HFFc6 (cell line): ENCODE measurements at regions not wholly inside any gene's neighbourhood (a gene's known extent, or its start where the extent isn't known, plus 50 kb on each side); places are given as distances from the start of the nearest gene placed in this dataset.

Experiments used
- DNase-seq: peaks from one replicate; pipeline ENCODE4 v3.0.0-alpha.2; 2018
- H3K27ac Mint-ChIP-seq: 2 replicates; pipeline ENCODE4 v1.8.0; 2020; ENCODE audit warnings: mild to moderate bottlenecking, mixed read lengths
- H3K27me3 Mint-ChIP-seq: 2 replicates; pipeline ENCODE4 v1.8.0; 2021; ENCODE audit warnings: mild to moderate bottlenecking, moderate library complexity, mixed read lengths; ENCODE audit not compliant: insufficient read depth
- H3K36me3 Mint-ChIP-seq: 2 replicates; pipeline ENCODE4 v1.8.0; 2021; ENCODE audit warnings: low read depth, mixed read lengths
- H3K4me1 Mint-ChIP-seq: 2 replicates; pipeline ENCODE4 v1.8.0; 2020; ENCODE audit warnings: low read depth, mixed read lengths
- H3K4me3 Mint-ChIP-seq: 2 replicates; pipeline ENCODE4 v1.8.0; 2020; ENCODE audit warnings: mild to moderate bottlenecking, moderate library complexity, mixed read lengths
- H3K9me3 Mint-ChIP-seq: 2 replicates; pipeline ENCODE4 v1.8.0; 2020; ENCODE audit warnings: mild to moderate bottlenecking, mixed read lengths
- CTCF ChIP-seq: fragments of 200-600 bp; sonication (generic); IDR thresholded peaks from 2 replicates; pipeline ENCODE4 v1.5.0; 2021; ENCODE audit warnings: antibody characterized with exemption, mild to moderate bottlenecking

- H3K27ac Mint-ChIP-seq = no peak overlapping the region
- DNase-seq = no peak
- no peaks in the 10 kb centered on the region for H3K36me3 Mint-ChIP-seq
- no peak overlapping the region for H3K4me3 Mint-ChIP-seq
- peak; percentile 34 for TF ChIP-seq CTCF
- H3K27me3 Mint-ChIP-seq = peaks cover 12% of the 10 kb centered on the region
- H3K9me3 Mint-ChIP-seq = no peaks in the 10 kb centered on the region
- peaks cover 38% of the 10 kb centered on the region for H3K4me1 Mint-ChIP-seq
These were observed 122.2 kb downstream of the LHX2 start for GRCh38 chr9:124133727-124134126.

- no peak overlapping the region; the same call in 1 of the 2 replicates for H3K27ac Mint-ChIP-seq
- TF ChIP-seq CTCF = no peak
- H3K9me3 Mint-ChIP-seq = no peaks in the 10 kb centered on the region
- no peak overlapping the region for H3K4me3 Mint-ChIP-seq
- peaks cover 36% of the 10 kb centered on the region for H3K4me1 Mint-ChIP-seq
- peaks cover 9% of the 10 kb centered on the region for H3K27me3 Mint-ChIP-seq
- no peaks in the 10 kb centered on the region for H3K36me3 Mint-ChIP-seq
- DNase-seq = no peak
These were observed 123.0 kb downstream of the LHX2 start for GRCh38 chr9:124134526-124134925.

- Mint-ChIP-seq H3K4me3 (no peak overlapping the region), H3K9me3 (no peaks in the 10 kb centered on the region), H3K4me1 (peaks cover 34% of the 10 kb centered on the region)
These were observed 121.9 kb upstream of the NEK6 start for GRCh38 chr9:124135813-124136365.

GRCh38 chr9:124137009-124137943 is 120.5 kb upstream of the NEK6 start:
- no peak for TF ChIP-seq CTCF
- no peak for DNase-seq
- no peaks in the 10 kb centered on the region for H3K9me3 Mint-ChIP-seq
- H3K4me3 Mint-ChIP-seq = no peak overlapping the region
- peaks cover 21% of the 10 kb centered on the region for H3K4me1 Mint-ChIP-seq
- no peaks in the 10 kb centered on the region for H3K36me3 Mint-ChIP-seq
- no peak overlapping the region for H3K27ac Mint-ChIP-seq
- H3K27me3 Mint-ChIP-seq = peaks cover 9% of the 10 kb centered on the region

More at GRCh38 chr9:124135813-124136365, 121.9 kb upstream of the NEK6 start:
- Mint-ChIP-seq H3K27me3 (peaks cover 9% of the 10 kb centered on the region), H3K27ac (no peak overlapping the region), H3K36me3 (no peaks in the 10 kb centered on the region)
- no peak for TF ChIP-seq CTCF
- DNase-seq = no peak

GRCh38 chr9:124137944-124138335 is 119.8 kb upstream of the NEK6 start:
- peaks cover 19% of the 10 kb centered on the region for H3K4me1 Mint-ChIP-seq
- H3K27ac Mint-ChIP-seq = no peak overlapping the region
- H3K27me3 Mint-ChIP-seq = peaks cover 9% of the 10 kb centered on the region
- DNase-seq = no peak
- TF ChIP-seq CTCF = no peak
- H3K4me3 Mint-ChIP-seq = no peak overlapping the region
- H3K9me3 Mint-ChIP-seq = no peaks in the 10 kb centered on the region
- no peaks in the 10 kb centered on the region for H3K36me3 Mint-ChIP-seq
